ENCODE measurements at regions not wholly inside any gene's neighbourhood (a gene's known extent, or its start where the extent isn't known, plus 50 kb on each side); places are given as distances from the start of the nearest gene placed in this dataset.
"Not testable (repeated sequence)": the region's sequence is repeated elsewhere in the genome, so short reads cannot be mapped to it uniquely, and the experiment has no call there.

DNA sequence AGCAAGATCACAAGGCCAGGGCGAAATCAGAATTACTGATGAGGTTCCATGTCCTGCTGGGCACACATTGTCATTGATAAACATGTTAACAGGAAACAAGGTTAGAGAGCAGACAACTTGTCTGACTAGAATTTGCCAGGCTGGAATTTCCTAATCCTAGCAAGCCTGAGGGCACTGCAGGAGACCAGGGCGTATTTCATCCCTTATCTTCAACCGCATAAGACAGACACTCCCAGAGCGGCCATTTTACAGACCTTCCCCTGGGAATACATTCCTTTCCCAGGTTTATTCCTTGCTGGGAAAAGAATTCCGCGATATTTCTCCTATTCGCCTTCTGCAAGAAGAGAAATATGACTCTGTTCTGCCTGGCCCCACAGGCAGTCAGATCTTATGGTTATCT, 290.9 kb upstream of the PROK2 start:
- H3K27me3 ChIP-seq (ENCODE audit: control insufficient read depth, insufficient read depth, low read length); H2AFZ ChIP-seq (replicated peaks; ENCODE audit: low read length, poor library complexity); H2AK9ac ChIP-seq (replicated peaks; ENCODE audit: low read depth, low read length, poor library complexity); POLR2A ChIA-PET (ENCODE audit: unreplicated experiment); H4K91ac ChIP-seq (ENCODE audit: insufficient read depth, low read depth, low read length); H2BK5ac ChIP-seq (ENCODE audit: low read depth, low read length, poor library complexity, severe bottlenecking); H3K36me3 ChIP-seq (ENCODE audit: control insufficient read depth, insufficient read depth, low read length); H3K4me3 ChIP-seq (ENCODE audit: insufficient read depth, low read depth, low read length); ATAC-seq (ENCODE audit: low read depth); H2AK5ac ChIP-seq (ENCODE audit: low read depth, low read length); H3K9ac ChIP-seq (ENCODE audit: low read depth, low read length); H4K8ac ChIP-seq (ENCODE audit: low read depth in 2 of 2, low read length in 2 of 2); H3K56ac ChIP-seq (ENCODE audit: extremely low read depth, insufficient read depth, low read length); H3K4me2 ChIP-seq (ENCODE audit: low read depth, low read length); H2BK120ac ChIP-seq (ENCODE audit: low read depth, low read length); H3K4me1 ChIP-seq (ENCODE audit: control insufficient read depth, insufficient read depth, low read length); H4K20me1 ChIP-seq (ENCODE audit: insufficient read depth, low read length); CTCF ChIA-PET; dilution Hi-C loops (cut with HindIII; ENCODE audit: low sequenced_read_pairs, unreplicated experiment); H3K4ac ChIP-seq (ENCODE audit: low read depth, low read length); H3K27ac ChIP-seq (ENCODE audit: insufficient read depth, low read length); H3K18ac ChIP-seq (ENCODE audit: low read depth, low read length); H3K23ac ChIP-seq (ENCODE audit: low read depth, low read length); H3K9me1 ChIP-seq (ENCODE audit: insufficient read depth, low read length); H2BK20ac ChIP-seq (ENCODE audit: low read depth, low read length); H4K5ac ChIP-seq (ENCODE audit: low read depth, low read length); H2BK15ac ChIP-seq (ENCODE audit: low read depth, low read length); BruUV-seq (replicated peaks); DNase-seq; in situ Hi-C loops (cut with MboI; ENCODE audit: low sequenced_read_pairs); H3K14ac ChIP-seq (replicated peaks; ENCODE audit: low read depth, low read length); intact Hi-C loops (cut with micrococcal nuclease); H3K9me3 ChIP-seq (ENCODE audit: control insufficient read depth, insufficient read depth, low read length); H3K79me1 ChIP-seq (ENCODE audit: low read depth in 1 of 2, low read length in 2 of 2): not testable (repeated sequence)
- 80% methylated on average over 2 of the region's 7 CpGs; no CpG with 5 or more reads in 1 of the 2 experiments for WGBS, 2 experiments (ENCODE audit: extremely low coverage in 2 of 2, insufficient read length in 1 of 2)

All from IMR-90 (cell line).